Sigmoid colon (tissue), 4 donors: ENCODE measurements at regions not wholly inside any gene's neighbourhood (a gene's known extent, or its start where the extent isn't known, plus 50 kb on each side); places are given as distances from the start of the nearest gene placed in this dataset.

Experiments
- EP300 ChIP-seq, 4 donors: sonication (generic); formaldehyde crosslinking; IDR thresholded peaks; one replicate each; pipeline ENCODE4 v1.6.1; 2017; ENCODE audit warnings: antibody characterized with exemption in 4 of 4
- POLR2A ChIP-seq, 2 donors: fragments of 450-650 bp; IDR thresholded peaks; one replicate each; pipeline ENCODE4 v1.6.1; 2016; ENCODE audit warnings: antibody characterized with exemption in 2 of 2, mild to moderate bottlenecking in 2 of 2, moderate library complexity in 2 of 2
- TF ChIP-seq, protein P1 (sequence below), 4 experiments: fragments of 450-650 bp in 3 of 4; fragments of 200-600 bp in 1 of 4; IDR thresholded peaks; one replicate each; pipeline ENCODE4 v1.5.1; 2016 to 2019; ENCODE audit warnings: antibody characterized with exemption in 4 of 4, mild to moderate bottlenecking in 3 of 4, moderate library complexity in 2 of 4

- TF ChIP-seq, protein P1, sequence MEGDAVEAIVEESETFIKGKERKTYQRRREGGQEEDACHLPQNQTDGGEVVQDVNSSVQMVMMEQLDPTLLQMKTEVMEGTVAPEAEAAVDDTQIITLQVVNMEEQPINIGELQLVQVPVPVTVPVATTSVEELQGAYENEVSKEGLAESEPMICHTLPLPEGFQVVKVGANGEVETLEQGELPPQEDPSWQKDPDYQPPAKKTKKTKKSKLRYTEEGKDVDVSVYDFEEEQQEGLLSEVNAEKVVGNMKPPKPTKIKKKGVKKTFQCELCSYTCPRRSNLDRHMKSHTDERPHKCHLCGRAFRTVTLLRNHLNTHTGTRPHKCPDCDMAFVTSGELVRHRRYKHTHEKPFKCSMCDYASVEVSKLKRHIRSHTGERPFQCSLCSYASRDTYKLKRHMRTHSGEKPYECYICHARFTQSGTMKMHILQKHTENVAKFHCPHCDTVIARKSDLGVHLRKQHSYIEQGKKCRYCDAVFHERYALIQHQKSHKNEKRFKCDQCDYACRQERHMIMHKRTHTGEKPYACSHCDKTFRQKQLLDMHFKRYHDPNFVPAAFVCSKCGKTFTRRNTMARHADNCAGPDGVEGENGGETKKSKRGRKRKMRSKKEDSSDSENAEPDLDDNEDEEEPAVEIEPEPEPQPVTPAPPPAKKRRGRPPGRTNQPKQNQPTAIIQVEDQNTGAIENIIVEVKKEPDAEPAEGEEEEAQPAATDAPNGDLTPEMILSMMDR (IDR thresholded peaks at IDR 0.05) = no peak
- TF ChIP-seq POLR2A (IDR thresholded peaks at IDR 0.05) (no peak), EP300 (IDR thresholded peaks at IDR 0.05) (no peak)
Measured at GRCh38 chr7:108997480-108997879, 427.8 kb downstream of the DNAJB9 start.
